ENCODE measurements at regions not wholly inside any gene's neighbourhood (a gene's known extent, or its start where the extent isn't known, plus 50 kb on each side); places are given as distances from the start of the nearest gene placed in this dataset.

GRCh38 chr19:30156646-30157045 lies 214.6 kb downstream of the URI1 start:
- H3K9me3 ChIP-seq (replicated peaks; ENCODE audit: insufficient read depth, low read length): no peaks in the 10 kb centered on the region
- no peak for TF ChIP-seq EZH2phosphoT487 (IDR thresholded peaks at IDR 0.05; ENCODE audit: low read length)
- TF ChIP-seq EZH2 (optimal IDR thresholded peaks at IDR 0.05; ENCODE audit: low read depth, low read length): no peak
- TF ChIP-seq CTCF (IDR thresholded peaks at IDR 0.05; ENCODE audit: low read length): no peak
- H3K4me2 ChIP-seq (ENCODE audit: low read depth, low read length): no peak overlapping the region
- H3K79me2 ChIP-seq (ENCODE audit: low read length): no peaks in the 10 kb centered on the region
- peaks cover 48% of the 10 kb centered on the region for H3K27me3 ChIP-seq (replicated peaks; ENCODE audit: insufficient read depth, low read length)
- no peaks in the 10 kb centered on the region for H3K9me2 ChIP-seq (replicated peaks; ENCODE audit: insufficient read depth, low read length)
- no peaks in the 10 kb centered on the region for H3K4me1 ChIP-seq (ENCODE audit: low read length)
- no peaks in the 10 kb centered on the region for H3K36me3 ChIP-seq (replicated peaks; ENCODE audit: insufficient read depth, low read length)
- H3K4me3 ChIP-seq (ENCODE audit: low read length): no peak overlapping the region
- H2AFZ ChIP-seq (ENCODE audit: low read length): no peak overlapping the region
- H3K27ac ChIP-seq (ENCODE audit: low read length): no peak overlapping the region
- no peaks in the 10 kb centered on the region for H4K20me1 ChIP-seq (ENCODE audit: insufficient read depth, low read length)
- H3K9ac ChIP-seq (ENCODE audit: low read length): no peak overlapping the region
- no peaks in the 10 kb centered on the region for H3F3A ChIP-seq (ENCODE audit: insufficient read depth, low read length)
- DNase-seq: no peak

- H3K9ac ChIP-seq (ENCODE audit: low read length): no peak overlapping the region
- DNase-seq: no peak
Observed at GRCh38 chr19:30158067-30158892, 213.9 kb upstream of the ZNF536 start.

GRCh38 chr19:30158893-30159245 lies 213.3 kb upstream of the ZNF536 start:
- Histone ChIP-seq H3K79me2 (ENCODE audit: low read length) (no peaks in the 10 kb centered on the region), H3K4me3 (ENCODE audit: low read length) (no peak overlapping the region), H3K27me3 (replicated peaks; ENCODE audit: insufficient read depth, low read length) (peaks cover 28% of the 10 kb centered on the region), H2AFZ (ENCODE audit: low read length) (no peak overlapping the region), H3K36me3 (replicated peaks; ENCODE audit: insufficient read depth, low read length) (no peaks in the 10 kb centered on the region), H4K20me1 (ENCODE audit: insufficient read depth, low read length) (no peaks in the 10 kb centered on the region), H3F3A (ENCODE audit: insufficient read depth, low read length) (no peaks in the 10 kb centered on the region), H3K4me2 (ENCODE audit: low read depth, low read length) (no peak overlapping the region), H3K9ac (ENCODE audit: low read length) (no peak overlapping the region), H3K9me2 (replicated peaks; ENCODE audit: insufficient read depth, low read length) (no peaks in the 10 kb centered on the region), H3K4me1 (ENCODE audit: low read length) (no peaks in the 10 kb centered on the region), H3K27ac (ENCODE audit: low read length) (no peak overlapping the region), H3K9me3 (replicated peaks; ENCODE audit: insufficient read depth, low read length) (no peaks in the 10 kb centered on the region)
- DNase-seq: no peak
- no peak for TF ChIP-seq CTCF (IDR thresholded peaks at IDR 0.05; ENCODE audit: low read length)
- TF ChIP-seq EZH2phosphoT487 (IDR thresholded peaks at IDR 0.05; ENCODE audit: low read length): no peak
- no peak for TF ChIP-seq EZH2 (optimal IDR thresholded peaks at IDR 0.05; ENCODE audit: low read depth, low read length)

More at GRCh38 chr19:30158067-30158892, 213.9 kb upstream of the ZNF536 start:
- H3K36me3 ChIP-seq (replicated peaks; ENCODE audit: insufficient read depth, low read length): no peaks in the 10 kb centered on the region
- H3K79me2 ChIP-seq (ENCODE audit: low read length): no peaks in the 10 kb centered on the region
- no peaks in the 10 kb centered on the region for H3K9me3 ChIP-seq (replicated peaks; ENCODE audit: insufficient read depth, low read length)
- no peak overlapping the region for H3K4me2 ChIP-seq (ENCODE audit: low read depth, low read length)
- no peak overlapping the region for H2AFZ ChIP-seq (ENCODE audit: low read length)
- H3K27ac ChIP-seq (ENCODE audit: low read length): no peak overlapping the region
- no peaks in the 10 kb centered on the region for H3K9me2 ChIP-seq (replicated peaks; ENCODE audit: insufficient read depth, low read length)
- no peaks in the 10 kb centered on the region for H4K20me1 ChIP-seq (ENCODE audit: insufficient read depth, low read length)
- no peak overlapping the region for H3K4me3 ChIP-seq (ENCODE audit: low read length)
- H3K4me1 ChIP-seq (ENCODE audit: low read length): no peaks in the 10 kb centered on the region
- H3F3A ChIP-seq (ENCODE audit: insufficient read depth, low read length): no peaks in the 10 kb centered on the region
- H3K27me3 ChIP-seq (replicated peaks; ENCODE audit: insufficient read depth, low read length): peaks cover 34% of the 10 kb centered on the region
- TF ChIP-seq EZH2 (optimal IDR thresholded peaks at IDR 0.05; ENCODE audit: low read depth, low read length) (no peak), EZH2phosphoT487 (IDR thresholded peaks at IDR 0.05; ENCODE audit: low read length) (no peak), CTCF (IDR thresholded peaks at IDR 0.05; ENCODE audit: low read length) (no peak)

All from MM.1S (cell line).